Fibroblast of peridontal ligament (primary cell): ENCODE measurements at regions not wholly inside any gene's neighbourhood (a gene's known extent, or its start where the extent isn't known, plus 50 kb on each side); places are given as distances from the start of the nearest gene placed in this dataset.

Experiments used
- DNase-seq: peaks from one replicate; pipeline ENCODE4 v3.0.0-alpha.2; 2010; ENCODE audit errors: extremely low read depth

GRCh38 chr6:56407883-56408410 lies 160.6 kb upstream of the COL21A1 start:
- DNase-seq: no peak

GRCh38 chr6:56406276-56407269 lies 159.2 kb upstream of the COL21A1 start:
- DNase-seq: no peak

GRCh38 chr6:56404599-56404998 lies 157.2 kb upstream of the COL21A1 start:
- DNase-seq: no peak

GRCh38 chr6:56403745-56404144 lies 156.4 kb upstream of the COL21A1 start:
- no peak for DNase-seq

GRCh38 chr6:56401477-56402070 lies 154.2 kb upstream of the COL21A1 start:
- DNase-seq: no peak

- DNase-seq: no peak
Observed at GRCh38 chr6:56400273-56400672, 152.9 kb upstream of the COL21A1 start.

GRCh38 chr6:56399672-56400263 lies 152.4 kb upstream of the COL21A1 start:
- no peak for DNase-seq

GRCh38 chr6:56399250-56399671 lies 151.9 kb upstream of the COL21A1 start:
- DNase-seq: no peak

GRCh38 chr6:56396435-56396834 lies 149.1 kb upstream of the COL21A1 start:
- no peak for DNase-seq

- DNase-seq: no peak
Observed at GRCh38 chr6:56393615-56394612, 146.5 kb upstream of the COL21A1 start.

GRCh38 chr6:56388415-56388755 lies 141.0 kb upstream of the COL21A1 start:
- DNase-seq: no peak

GRCh38 chr6:56387621-56388414 lies 140.4 kb upstream of the COL21A1 start:
- DNase-seq: no peak

- no peak for DNase-seq
Observed at GRCh38 chr6:56386717-56387116, 139.3 kb upstream of the COL21A1 start.

- DNase-seq: no peak
Observed at GRCh38 chr6:56385981-56386593, 138.7 kb upstream of the COL21A1 start.

GRCh38 chr6:56383160-56383559 lies 135.8 kb upstream of the COL21A1 start:
- no peak for DNase-seq

- DNase-seq: no peak
Observed at GRCh38 chr6:56382416-56382940, 135.1 kb upstream of the COL21A1 start.

GRCh38 chr6:56381801-56382251 lies 134.4 kb upstream of the COL21A1 start:
- DNase-seq: no peak

GRCh38 chr6:56380476-56380875 lies 133.1 kb upstream of the COL21A1 start:
- no peak for DNase-seq

GRCh38 chr6:56378966-56379585 lies 131.7 kb upstream of the COL21A1 start:
- DNase-seq: no peak
